Daoy (cell line): ENCODE measurements at regions not wholly inside any gene's neighbourhood (a gene's known extent, or its start where the extent isn't known, plus 50 kb on each side); places are given as distances from the start of the nearest gene placed in this dataset.
"Not testable (repeated sequence)": the region's sequence is repeated elsewhere in the genome, so short reads cannot be mapped to it uniquely, and the experiment has no call there.

Experiments used
- DNase-seq: peaks from one replicate; pipeline ENCODE4 v3.0.0-alpha.2; 2015; ENCODE audit warnings: low read depth

DNA sequence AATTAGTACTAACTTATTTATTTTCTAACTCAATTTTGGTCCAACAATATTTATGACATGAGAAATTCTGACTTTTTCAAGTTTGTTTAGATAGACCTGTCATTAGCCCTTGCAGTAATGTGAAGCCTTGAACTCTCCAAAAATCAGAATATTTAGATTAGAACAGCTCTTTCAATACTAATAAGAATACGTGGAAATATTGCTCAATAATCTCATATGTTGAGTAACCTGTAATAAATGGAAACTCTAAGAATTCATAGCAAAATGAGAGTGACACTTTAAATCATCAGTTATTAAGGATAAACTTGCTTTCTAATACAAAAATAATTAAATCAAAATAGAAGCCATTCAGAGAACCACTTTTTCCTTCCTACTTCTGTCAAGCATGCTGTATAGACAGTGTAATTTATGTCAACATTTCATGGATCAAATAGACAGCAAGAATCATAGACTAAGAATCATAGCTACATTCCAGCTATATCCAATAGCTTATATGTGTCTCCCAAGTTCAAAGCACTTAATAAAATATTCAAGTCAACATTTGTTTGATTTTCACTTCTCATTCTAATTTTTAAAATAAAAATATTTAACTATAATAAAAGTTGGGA, 710.3 kb upstream of the SOX11 start:
- DNase-seq = no peak

DNA sequence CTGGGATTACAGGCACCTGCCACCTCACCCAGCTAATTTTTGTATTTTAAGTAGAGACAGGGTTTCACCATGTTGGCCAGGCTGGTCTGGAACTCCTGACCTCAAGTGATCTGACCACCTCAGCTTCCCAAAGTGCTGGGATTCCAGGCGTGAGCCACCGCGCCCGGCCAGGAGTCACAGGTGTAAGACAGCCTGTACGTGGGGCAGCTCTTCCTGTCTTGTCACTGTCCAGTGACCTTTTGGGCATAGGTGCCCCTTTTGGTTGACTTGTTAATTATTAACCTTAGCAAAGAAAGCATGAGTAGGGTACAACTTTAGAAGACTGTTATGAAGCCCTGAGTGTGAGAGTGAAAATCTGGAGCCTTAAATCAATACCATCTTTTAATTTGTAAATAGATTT, 703.7 kb upstream of the SOX11 start:
- not testable (repeated sequence) for DNase-seq

GRCh38 chr2:4992226-4992625, 700.0 kb upstream of the SOX11 start:
- DNase-seq = no peak

- no peak for DNase-seq
These were observed 696.7 kb upstream of the SOX11 start for GRCh38 chr2:4995466-4995865.

DNA sequence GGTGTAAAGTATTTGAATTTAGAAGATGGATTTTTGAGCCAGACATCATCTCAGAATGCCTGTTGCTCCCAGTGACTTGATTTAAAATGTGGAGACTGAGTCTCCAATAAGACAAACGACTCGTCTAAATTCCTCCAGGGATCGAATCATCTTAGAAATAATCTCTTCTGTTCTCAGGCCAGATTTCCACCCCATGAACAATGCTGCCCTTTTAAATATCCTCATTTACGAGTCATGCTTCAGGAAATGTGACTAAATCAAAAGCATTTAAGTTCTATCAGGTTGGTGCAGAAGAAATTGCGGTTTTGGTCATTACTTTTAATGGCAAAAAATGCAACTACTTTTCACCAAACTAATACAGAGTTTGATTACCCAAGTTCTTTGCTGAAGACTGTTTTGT, 684.6 kb upstream of the SOX11 start:
- DNase-seq = no peak

GRCh38 chr2:5019324-5019723, 672.9 kb upstream of the SOX11 start:
- DNase-seq = no peak

GRCh38 chr2:5020116-5020875, 671.9 kb upstream of the SOX11 start:
- no peak for DNase-seq

GRCh38 chr2:5021136-5021535, 671.0 kb upstream of the SOX11 start:
- DNase-seq = no peak

DNA sequence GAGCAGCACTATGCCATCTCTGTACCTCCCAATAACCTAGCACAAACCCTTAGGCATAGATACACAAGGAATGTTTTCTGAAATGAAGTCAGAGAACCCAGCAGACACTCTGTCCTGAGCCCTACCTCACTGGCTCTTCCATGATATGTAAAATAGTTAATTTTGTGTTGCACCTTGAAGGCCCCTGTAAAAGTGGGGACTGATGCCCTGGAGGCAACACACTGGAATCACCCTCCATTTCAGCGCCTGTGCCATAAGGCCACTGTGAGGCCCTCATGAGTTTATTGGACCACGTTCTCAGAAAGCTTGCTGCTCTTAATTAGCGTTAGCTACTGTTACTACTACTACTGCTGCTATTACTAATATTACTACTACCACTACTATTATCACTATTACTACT, 670.1 kb upstream of the SOX11 start:
- no peak for DNase-seq

- not testable (repeated sequence) for DNase-seq
These were observed 669.2 kb upstream of the SOX11 start for GRCh38 chr2:5022708-5023635.

- DNase-seq = no peak
These were observed 665.5 kb upstream of the SOX11 start for GRCh38 chr2:5026571-5027234.

DNA sequence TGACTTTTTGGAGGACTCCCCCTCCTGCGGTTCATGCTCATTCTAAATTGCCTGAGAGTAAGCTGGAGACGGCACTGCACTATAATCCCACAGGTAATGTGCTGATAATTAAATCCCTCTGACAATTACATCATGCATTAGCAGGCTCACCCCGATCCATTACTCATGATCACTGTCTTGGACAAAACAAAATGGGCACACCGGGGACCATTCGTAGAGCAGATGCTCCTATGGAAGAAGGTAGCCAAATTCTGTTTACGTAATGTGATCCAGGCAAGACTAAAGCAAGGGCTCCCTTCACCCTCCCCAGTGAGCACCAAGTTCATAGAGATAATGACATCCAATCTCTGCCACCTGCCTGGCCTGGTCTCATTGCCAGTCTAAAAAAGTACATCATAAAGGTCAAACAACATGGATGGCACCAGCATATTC, 657.1 kb upstream of the SOX11 start:
- DNase-seq = no peak

GRCh38 chr2:5036256-5036655, 655.9 kb upstream of the SOX11 start:
- DNase-seq = no peak

- no peak for DNase-seq
These were observed 652.8 kb upstream of the SOX11 start for GRCh38 chr2:5039241-5039975.

- no peak for DNase-seq
These were observed 651.6 kb upstream of the SOX11 start for GRCh38 chr2:5040571-5040970.

DNA sequence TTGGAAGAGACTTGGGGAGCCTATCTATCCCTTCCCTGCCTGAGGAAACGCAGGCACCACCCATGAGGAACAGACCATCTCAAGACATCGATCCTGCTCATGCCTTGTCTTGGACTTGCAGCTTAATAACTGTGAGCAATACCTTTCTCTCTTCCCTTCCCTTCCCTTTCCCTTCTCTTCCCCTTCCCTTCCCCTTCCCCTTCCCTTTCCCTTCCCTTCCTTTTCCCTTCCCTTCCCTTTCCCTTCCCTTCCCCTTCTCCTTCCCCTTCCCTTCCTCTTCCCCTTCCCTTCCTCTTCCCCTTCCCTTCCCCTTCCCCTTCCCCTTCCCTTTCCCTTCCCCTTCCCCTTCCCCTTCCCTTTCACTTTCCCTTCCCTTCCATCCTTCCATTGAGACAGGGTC, 650.7 kb upstream of the SOX11 start:
- no peak for DNase-seq

GRCh38 chr2:5042666-5043440, 649.3 kb upstream of the SOX11 start:
- DNase-seq = no peak

DNA sequence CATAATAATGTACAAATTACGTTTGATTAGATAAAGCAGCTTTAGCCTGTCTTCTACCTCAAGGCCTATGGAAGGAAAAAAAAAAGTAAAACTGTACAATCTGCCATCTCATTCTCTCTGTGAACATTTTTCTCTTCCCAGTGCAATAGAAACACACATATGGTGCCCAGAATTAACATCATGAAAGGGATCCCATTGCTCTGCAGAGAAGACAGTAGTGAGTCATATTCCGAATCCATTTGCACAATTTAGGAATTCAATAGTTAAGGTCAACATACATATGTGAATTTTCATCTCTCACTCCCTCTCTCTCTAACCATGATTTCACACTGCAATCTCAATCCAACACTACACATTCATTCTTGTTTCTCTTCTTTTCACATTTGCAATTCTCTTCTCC, 640.9 kb upstream of the SOX11 start:
- no peak for DNase-seq

GRCh38 chr2:5052905-5053304, 639.3 kb upstream of the SOX11 start:
- DNase-seq = no peak

DNA sequence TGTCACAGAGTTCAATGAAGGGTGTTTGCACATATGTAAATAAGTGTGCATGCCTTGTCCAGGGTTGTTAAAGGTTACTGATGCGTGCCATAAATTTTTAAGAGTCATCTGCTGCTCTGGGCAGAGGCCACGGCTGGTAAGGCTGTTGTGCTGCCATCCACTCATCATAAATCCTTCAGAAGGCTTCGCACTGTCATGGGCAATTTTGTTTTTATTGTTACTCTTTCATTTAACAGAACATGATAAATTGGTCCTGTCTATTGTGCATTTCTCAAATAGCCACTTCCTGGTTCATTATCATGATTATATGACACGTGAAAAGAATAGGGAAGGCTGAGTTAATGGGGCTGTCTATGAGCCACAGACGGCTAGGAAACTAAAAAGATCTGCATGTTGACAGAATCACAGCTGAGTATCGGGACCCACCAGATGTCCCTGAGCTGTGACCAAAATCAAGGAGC, 634.3 kb upstream of the SOX11 start:
- DNase-seq = no peak
